Loucy (cell line): ENCODE measurements at regions not wholly inside any gene's neighbourhood (a gene's known extent, or its start where the extent isn't known, plus 50 kb on each side); places are given as distances from the start of the nearest gene placed in this dataset.

Experiments used
- H2AFZ ChIP-seq: fragments of 200-600 bp; sonication (generic); 2 replicates; pipeline ENCODE4 v1.6.0; 2016; ENCODE audit warnings: antibody characterized with exemption, mild to moderate bottlenecking, low read length, moderate library complexity
- H3F3A ChIP-seq: fragments of 200-600 bp; 2 replicates; pipeline ENCODE4 v1.6.0; 2016; ENCODE audit warnings: antibody characterized with exemption, low read depth, mild to moderate bottlenecking
- H3K27me3 ChIP-seq: fragments of 200-600 bp; sonication (generic); 2 replicates; pipeline ENCODE4 v1.6.1; 2014; ENCODE audit warnings: low read length, mild to moderate bottlenecking; ENCODE audit not compliant: insufficient read depth, poor library complexity, severe bottlenecking
- H3K36me3 ChIP-seq: fragments of 200-600 bp; sonication (generic); 2 replicates; pipeline ENCODE4 v1.6.1; 2016; ENCODE audit warnings: low read length; ENCODE audit not compliant: insufficient read depth
- H3K4me1 ChIP-seq: fragments of 200-600 bp; sonication (generic); 2 replicates; pipeline ENCODE4 v1.5.1; 2014; ENCODE audit warnings: low read length, mild to moderate bottlenecking; ENCODE audit not compliant: insufficient read depth, poor library complexity, severe bottlenecking
- H3K4me2 ChIP-seq: fragments of 200-600 bp; sonication (generic); 2 replicates; pipeline ENCODE4 v1.6.0; 2014; ENCODE audit warnings: antibody characterized with exemption, low read length, low read depth, mild to moderate bottlenecking; ENCODE audit not compliant: poor library complexity, severe bottlenecking
- H3K4me3 ChIP-seq: fragments of 200-600 bp; sonication (generic); 2 replicates; pipeline ENCODE4 v1.5.1; 2014; ENCODE audit warnings: low read length, mild to moderate bottlenecking, mixed read lengths; ENCODE audit not compliant: poor library complexity, severe bottlenecking
- H3K79me2 ChIP-seq: fragments of 200-600 bp; sonication (generic); 2 replicates; pipeline ENCODE4 v1.6.1; 2014; ENCODE audit warnings: low read length; ENCODE audit not compliant: insufficient read depth
- H3K9ac ChIP-seq: fragments of 200-600 bp; sonication (generic); 2 replicates; pipeline ENCODE4 v1.6.0; 2014; ENCODE audit warnings: mild to moderate bottlenecking, low read depth, low read length, moderate library complexity; ENCODE audit not compliant: poor library complexity, severe bottlenecking
- H3K9me2 ChIP-seq: fragments of 200-600 bp; sonication (generic); replicated peaks from 2 replicates; pipeline ENCODE4 v1.6.1; 2016; ENCODE audit warnings: low read depth, low read length, mixed read lengths
- H3K9me3 ChIP-seq: fragments of 200-600 bp; sonication (generic); 2 replicates; pipeline ENCODE4 v1.6.1; 2014; ENCODE audit warnings: mild to moderate bottlenecking, antibody characterized with exemption, low read length, low read depth; ENCODE audit not compliant: insufficient read depth
- H4K20me1 ChIP-seq: fragments of 200-600 bp; sonication (generic); 2 replicates; pipeline ENCODE4 v1.6.0; 2014; ENCODE audit warnings: antibody characterized with exemption, low read length, mild to moderate bottlenecking; ENCODE audit not compliant: insufficient read depth, poor library complexity, severe bottlenecking
- EZH2phosphoT487 ChIP-seq: fragments of 200-600 bp; IDR thresholded peaks from 2 replicates; pipeline ENCODE4 v1.6.1; 2018; ENCODE audit warnings: antibody characterized with exemption, mild to moderate bottlenecking, moderate library complexity, borderline replicate concordance
- TF ChIP-seq, protein P1 (sequence below): fragments of 200-600 bp; sonication (generic); conservative IDR thresholded peaks from 2 replicates; pipeline ENCODE4 v1.5.1; 2014; ENCODE audit warnings: mild to moderate bottlenecking, antibody characterized with exemption, low read length

DNA sequence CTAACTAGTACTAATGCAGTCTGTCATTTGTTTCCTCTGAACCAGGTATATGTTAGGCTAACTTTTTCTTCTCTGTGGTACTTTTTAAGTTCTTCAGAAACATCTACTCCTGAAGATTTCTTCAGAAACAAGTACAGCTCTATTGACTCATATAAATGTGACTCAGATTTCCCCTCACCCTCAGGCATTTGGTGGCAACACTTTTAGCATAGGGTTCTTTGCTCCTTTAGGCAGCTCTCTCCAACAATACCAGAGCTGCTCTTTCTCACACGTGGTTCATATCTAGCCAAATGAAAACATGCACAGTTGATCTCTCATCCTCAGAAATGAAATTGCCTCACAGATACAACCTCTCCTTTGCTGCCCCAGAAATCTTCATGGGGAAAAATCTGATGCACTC lies 939.8 kb downstream of the SORCS1 start:
- H3K4me2 ChIP-seq = no peak overlapping the region
- H3F3A ChIP-seq = no peaks in the 10 kb centered on the region
- no peaks in the 10 kb centered on the region for H3K36me3 ChIP-seq
- no peaks in the 10 kb centered on the region for H3K79me2 ChIP-seq
- no peaks in the 10 kb centered on the region for H3K27me3 ChIP-seq
- no peaks in the 10 kb centered on the region for H3K9me2 ChIP-seq
- no peak overlapping the region for H2AFZ ChIP-seq
- no peaks in the 10 kb centered on the region for H4K20me1 ChIP-seq
- H3K4me3 ChIP-seq = no peak overlapping the region
- TF ChIP-seq EZH2phosphoT487 = no peak
- TF ChIP-seq, protein P1, sequence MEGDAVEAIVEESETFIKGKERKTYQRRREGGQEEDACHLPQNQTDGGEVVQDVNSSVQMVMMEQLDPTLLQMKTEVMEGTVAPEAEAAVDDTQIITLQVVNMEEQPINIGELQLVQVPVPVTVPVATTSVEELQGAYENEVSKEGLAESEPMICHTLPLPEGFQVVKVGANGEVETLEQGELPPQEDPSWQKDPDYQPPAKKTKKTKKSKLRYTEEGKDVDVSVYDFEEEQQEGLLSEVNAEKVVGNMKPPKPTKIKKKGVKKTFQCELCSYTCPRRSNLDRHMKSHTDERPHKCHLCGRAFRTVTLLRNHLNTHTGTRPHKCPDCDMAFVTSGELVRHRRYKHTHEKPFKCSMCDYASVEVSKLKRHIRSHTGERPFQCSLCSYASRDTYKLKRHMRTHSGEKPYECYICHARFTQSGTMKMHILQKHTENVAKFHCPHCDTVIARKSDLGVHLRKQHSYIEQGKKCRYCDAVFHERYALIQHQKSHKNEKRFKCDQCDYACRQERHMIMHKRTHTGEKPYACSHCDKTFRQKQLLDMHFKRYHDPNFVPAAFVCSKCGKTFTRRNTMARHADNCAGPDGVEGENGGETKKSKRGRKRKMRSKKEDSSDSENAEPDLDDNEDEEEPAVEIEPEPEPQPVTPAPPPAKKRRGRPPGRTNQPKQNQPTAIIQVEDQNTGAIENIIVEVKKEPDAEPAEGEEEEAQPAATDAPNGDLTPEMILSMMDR = no peak
- no peaks in the 10 kb centered on the region for H3K4me1 ChIP-seq
- H3K9me3 ChIP-seq = no peaks in the 10 kb centered on the region
- H3K9ac ChIP-seq = no peak overlapping the region

- Histone ChIP-seq H3K4me1 (no peaks in the 10 kb centered on the region), H3F3A (no peaks in the 10 kb centered on the region), H3K9me3 (no peaks in the 10 kb centered on the region), H3K4me2 (no peak overlapping the region), H4K20me1 (no peaks in the 10 kb centered on the region), H3K79me2 (no peaks in the 10 kb centered on the region), H3K9me2 (no peaks in the 10 kb centered on the region), H3K36me3 (no peaks in the 10 kb centered on the region), H3K9ac (no peak overlapping the region), H3K4me3 (no peak overlapping the region), H3K27me3 (no peaks in the 10 kb centered on the region), H2AFZ (no peak overlapping the region)
- TF ChIP-seq EZH2phosphoT487 = no peak
- TF ChIP-seq, protein P1 = no peak
These were observed 946.9 kb downstream of the SORCS1 start for GRCh38 chr10:106217627-106218026.

- Histone ChIP-seq H3K27me3 (no peaks in the 10 kb centered on the region), H2AFZ (no peak overlapping the region)
- TF ChIP-seq EZH2phosphoT487 = no peak
- TF ChIP-seq, protein P1 = no peak
These were observed 948.4 kb downstream of the SORCS1 start for GRCh38 chr10:106216085-106216484.

More at GRCh38 chr10:106216085-106216484, 948.4 kb downstream of the SORCS1 start:
- Histone ChIP-seq H3K4me1 (no peaks in the 10 kb centered on the region), H3K9me3 (no peaks in the 10 kb centered on the region), H3F3A (no peaks in the 10 kb centered on the region), H3K4me2 (no peak overlapping the region), H3K79me2 (no peaks in the 10 kb centered on the region), H4K20me1 (no peaks in the 10 kb centered on the region), H3K9me2 (no peaks in the 10 kb centered on the region), H3K36me3 (no peaks in the 10 kb centered on the region), H3K4me3 (no peak overlapping the region), H3K9ac (no peak overlapping the region)
